ENCODE measurements at regions not wholly inside any gene's neighbourhood (a gene's known extent, or its start where the extent isn't known, plus 50 kb on each side); places are given as distances from the start of the nearest gene placed in this dataset.

GRCh38 chr2:186064507-186064906, 325.9 kb downstream of the FSIP2 start:
- no peak overlapping the region for H3K4me3 ChIP-seq (replicated peaks; ENCODE audit: low read depth, low read length)
- TF ChIP-seq, protein P1, sequence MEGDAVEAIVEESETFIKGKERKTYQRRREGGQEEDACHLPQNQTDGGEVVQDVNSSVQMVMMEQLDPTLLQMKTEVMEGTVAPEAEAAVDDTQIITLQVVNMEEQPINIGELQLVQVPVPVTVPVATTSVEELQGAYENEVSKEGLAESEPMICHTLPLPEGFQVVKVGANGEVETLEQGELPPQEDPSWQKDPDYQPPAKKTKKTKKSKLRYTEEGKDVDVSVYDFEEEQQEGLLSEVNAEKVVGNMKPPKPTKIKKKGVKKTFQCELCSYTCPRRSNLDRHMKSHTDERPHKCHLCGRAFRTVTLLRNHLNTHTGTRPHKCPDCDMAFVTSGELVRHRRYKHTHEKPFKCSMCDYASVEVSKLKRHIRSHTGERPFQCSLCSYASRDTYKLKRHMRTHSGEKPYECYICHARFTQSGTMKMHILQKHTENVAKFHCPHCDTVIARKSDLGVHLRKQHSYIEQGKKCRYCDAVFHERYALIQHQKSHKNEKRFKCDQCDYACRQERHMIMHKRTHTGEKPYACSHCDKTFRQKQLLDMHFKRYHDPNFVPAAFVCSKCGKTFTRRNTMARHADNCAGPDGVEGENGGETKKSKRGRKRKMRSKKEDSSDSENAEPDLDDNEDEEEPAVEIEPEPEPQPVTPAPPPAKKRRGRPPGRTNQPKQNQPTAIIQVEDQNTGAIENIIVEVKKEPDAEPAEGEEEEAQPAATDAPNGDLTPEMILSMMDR (IDR thresholded peaks at IDR 0.05; ENCODE audit: low read length, missing control alignments) = no peak
- no peak for DNase-seq (ENCODE audit: low read depth)

- no peak overlapping the region for H3K4me3 ChIP-seq (replicated peaks; ENCODE audit: low read depth, low read length)
- no peak for DNase-seq (ENCODE audit: low read depth)
- TF ChIP-seq, protein P1 (IDR thresholded peaks at IDR 0.05; ENCODE audit: low read length, missing control alignments) = no peak
Measured at GRCh38 chr2:186065491-186065890, 326.9 kb downstream of the FSIP2 start.

GRCh38 chr2:186068139-186068801, 329.7 kb downstream of the FSIP2 start:
- TF ChIP-seq, protein P1 (IDR thresholded peaks at IDR 0.05; ENCODE audit: low read length, missing control alignments) = no peak
- H3K4me3 ChIP-seq (replicated peaks; ENCODE audit: low read depth, low read length) = no peak overlapping the region

GRCh38 chr2:186069676-186070075, 331.1 kb downstream of the FSIP2 start:
- no peak overlapping the region for H3K4me3 ChIP-seq (replicated peaks; ENCODE audit: low read depth, low read length)
- TF ChIP-seq, protein P1 (IDR thresholded peaks at IDR 0.05; ENCODE audit: low read length, missing control alignments) = no peak
- no peak for DNase-seq (ENCODE audit: low read depth)

More at GRCh38 chr2:186068139-186068801, 329.7 kb downstream of the FSIP2 start:
- no peak for DNase-seq (ENCODE audit: low read depth)

DNA sequence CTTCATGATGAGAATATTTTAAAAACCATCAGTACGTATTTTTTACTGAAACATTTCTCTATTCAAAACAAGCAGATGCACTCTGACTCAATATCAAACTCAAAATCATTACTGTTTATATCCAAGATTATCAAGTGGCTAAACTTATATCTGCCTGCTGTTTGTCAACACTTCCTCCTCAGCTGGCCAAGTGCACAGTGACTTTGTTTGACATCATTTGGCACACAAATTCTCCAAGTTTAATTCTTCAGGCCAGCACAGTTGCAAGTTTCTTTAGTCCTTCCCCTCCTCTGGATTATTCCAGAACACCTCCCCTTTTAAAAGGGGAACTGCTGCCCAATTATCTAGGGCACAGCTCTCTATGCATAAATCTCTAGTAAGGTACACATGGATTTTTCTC, 346.6 kb downstream of the FSIP2 start:
- TF ChIP-seq, protein P1 (IDR thresholded peaks at IDR 0.05; ENCODE audit: low read length, missing control alignments) = no peak
- DNase-seq (ENCODE audit: low read depth) = no peak
- H3K4me3 ChIP-seq (replicated peaks; ENCODE audit: low read depth, low read length) = no peak overlapping the region

- DNase-seq (ENCODE audit: low read depth) = no peak
- no peak overlapping the region for H3K4me3 ChIP-seq (replicated peaks; ENCODE audit: low read depth, low read length)
- TF ChIP-seq, protein P1 (IDR thresholded peaks at IDR 0.05; ENCODE audit: low read length, missing control alignments) = no peak
Measured at GRCh38 chr2:186093174-186093573, 354.6 kb downstream of the FSIP2 start.

GRCh38 chr2:186098821-186099220, 360.2 kb downstream of the FSIP2 start:
- peak; percentile 4 for DNase-seq (ENCODE audit: low read depth)

More at GRCh38 chr2:186098821-186099220, 360.2 kb downstream of the FSIP2 start:
- no peak overlapping the region for H3K4me3 ChIP-seq (replicated peaks; ENCODE audit: low read depth, low read length)
- TF ChIP-seq, protein P1 (IDR thresholded peaks at IDR 0.05; ENCODE audit: low read length, missing control alignments) = no peak
